ENCODE measurements at regions not wholly inside any gene's neighbourhood (a gene's known extent, or its start where the extent isn't known, plus 50 kb on each side); places are given as distances from the start of the nearest gene placed in this dataset.
A peak's percentile ranks its signal among the peaks of the same experiment; 100 is the strongest.

DNA sequence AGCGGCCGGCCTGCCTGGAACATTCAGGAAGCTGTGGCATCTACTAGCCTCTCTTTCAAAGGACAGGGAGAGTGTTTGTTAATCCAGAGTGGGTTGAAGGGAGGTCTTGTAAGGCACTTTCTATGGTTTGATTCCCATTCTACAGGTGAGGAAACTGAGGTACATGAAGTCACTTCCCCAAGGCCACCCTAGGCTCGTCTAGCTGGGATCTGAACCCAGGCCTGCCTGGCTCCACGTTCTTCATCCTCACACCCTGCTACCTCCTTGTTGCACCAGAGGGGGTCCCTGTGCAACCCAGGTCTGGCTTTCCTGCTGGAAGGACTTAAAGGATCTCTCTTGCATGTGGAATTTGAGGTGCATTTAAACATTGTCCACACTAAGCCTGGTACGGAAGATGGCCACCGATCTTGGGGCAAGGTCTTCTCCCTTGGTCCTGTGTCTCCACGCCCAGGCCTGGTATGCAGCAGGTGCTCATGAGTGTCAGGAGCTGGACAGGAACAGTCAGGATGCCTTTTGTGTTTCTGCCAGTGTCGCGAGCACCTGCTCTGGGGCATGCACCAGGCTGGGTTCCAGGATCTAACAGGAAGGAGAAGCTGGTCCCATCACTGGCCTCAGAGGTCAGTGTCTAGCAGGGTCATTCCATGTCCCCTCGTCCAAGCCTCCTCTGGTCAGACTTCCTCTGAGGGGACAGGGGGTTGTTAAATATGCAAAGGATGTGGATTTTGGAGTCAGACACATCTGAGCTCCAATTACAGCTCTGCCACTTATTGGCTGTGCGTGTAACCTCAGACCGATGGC is 103.2 kb upstream of the RUNX3 start:
- Mint-ChIP-seq H3K4me3 (peak overlapping the region; percentile 4 to 80), H3K4me1 (peaks cover 10% of the 10 kb centered on the region), H3K9me3 (peaks cover 0 to 8% (median 0%) of the 10 kb centered on the region in 7 donors), H3K27me3 (ENCODE audit: low read depth in 3 of 3) (peaks cover 39 to 56% (median 49%) of the 10 kb centered on the region in 3 donors), H3K36me3 (peaks cover 31 to 48% of the 10 kb centered on the region in 2 donors), H3K27ac (peak overlapping the region in 5 of 7 donors; percentile 82 to 96 (median 94))
- H2AFZ ChIP-seq (ENCODE audit: insufficient read depth, low read depth, low read length, poor library complexity, severe bottlenecking) = no peak overlapping the region
- peak overlapping the region; percentile 80 for H3K9ac ChIP-seq (ENCODE audit: insufficient read depth, low read length, poor library complexity, severe bottlenecking)
- H3K4me1 ChIP-seq (ENCODE audit: control insufficient read depth in 1 of 2, insufficient read depth in 2 of 2, low read length in 2 of 2) = peaks cover 85 to 90% of the 10 kb centered on the region in 2 donors
- no peaks in the 10 kb centered on the region for H3K9me3 ChIP-seq (replicated peaks in 1 of 2; ENCODE audit: control insufficient read depth in 1 of 2, insufficient read depth in 1 of 2, low read length in 2 of 2)
- peak in 1 of 3 donors; percentile 49 for DNase-seq
- peak overlapping the region in 1 of 3 experiments; percentile 8 for H3K4me3 ChIP-seq (replicated peaks in 1 of 3; ENCODE audit: low read depth in 2 of 3, low read length in 3 of 3)
- H3K27ac ChIP-seq (ENCODE audit: low read depth in 1 of 2, low read length in 2 of 2) = peak overlapping the region; percentile 95 to 98
- no peaks in the 10 kb centered on the region for H4K20me1 ChIP-seq (ENCODE audit: insufficient read depth, low read length)
- 44% methylated on average over 9 of the region's 12 CpGs for WGBS (ENCODE audit: insufficient coverage)
- H3K27me3 ChIP-seq (ENCODE audit: control insufficient read depth in 2 of 2, insufficient read depth in 2 of 2, low read length in 2 of 2) = peaks cover 0 to 29% of the 10 kb centered on the region in 2 donors
- intact Hi-C loops (cut with micrococcal nuclease) = no loop called here
- H3K36me3 ChIP-seq (replicated peaks in 1 of 2; ENCODE audit: control insufficient read depth in 1 of 2, insufficient read depth in 2 of 2, low read length in 2 of 2) = no peaks in the 10 kb centered on the region
- peak overlapping the region; percentile 11 for H3K4me2 ChIP-seq (replicated peaks; ENCODE audit: extremely low read depth, low read length, poor library complexity, severe bottlenecking)
- H3K79me2 ChIP-seq (ENCODE audit: insufficient read depth, low read length) = no peaks in the 10 kb centered on the region
- TF ChIP-seq, protein P1, sequence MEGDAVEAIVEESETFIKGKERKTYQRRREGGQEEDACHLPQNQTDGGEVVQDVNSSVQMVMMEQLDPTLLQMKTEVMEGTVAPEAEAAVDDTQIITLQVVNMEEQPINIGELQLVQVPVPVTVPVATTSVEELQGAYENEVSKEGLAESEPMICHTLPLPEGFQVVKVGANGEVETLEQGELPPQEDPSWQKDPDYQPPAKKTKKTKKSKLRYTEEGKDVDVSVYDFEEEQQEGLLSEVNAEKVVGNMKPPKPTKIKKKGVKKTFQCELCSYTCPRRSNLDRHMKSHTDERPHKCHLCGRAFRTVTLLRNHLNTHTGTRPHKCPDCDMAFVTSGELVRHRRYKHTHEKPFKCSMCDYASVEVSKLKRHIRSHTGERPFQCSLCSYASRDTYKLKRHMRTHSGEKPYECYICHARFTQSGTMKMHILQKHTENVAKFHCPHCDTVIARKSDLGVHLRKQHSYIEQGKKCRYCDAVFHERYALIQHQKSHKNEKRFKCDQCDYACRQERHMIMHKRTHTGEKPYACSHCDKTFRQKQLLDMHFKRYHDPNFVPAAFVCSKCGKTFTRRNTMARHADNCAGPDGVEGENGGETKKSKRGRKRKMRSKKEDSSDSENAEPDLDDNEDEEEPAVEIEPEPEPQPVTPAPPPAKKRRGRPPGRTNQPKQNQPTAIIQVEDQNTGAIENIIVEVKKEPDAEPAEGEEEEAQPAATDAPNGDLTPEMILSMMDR (IDR thresholded peaks at IDR 0.05) = no peak

DNA sequence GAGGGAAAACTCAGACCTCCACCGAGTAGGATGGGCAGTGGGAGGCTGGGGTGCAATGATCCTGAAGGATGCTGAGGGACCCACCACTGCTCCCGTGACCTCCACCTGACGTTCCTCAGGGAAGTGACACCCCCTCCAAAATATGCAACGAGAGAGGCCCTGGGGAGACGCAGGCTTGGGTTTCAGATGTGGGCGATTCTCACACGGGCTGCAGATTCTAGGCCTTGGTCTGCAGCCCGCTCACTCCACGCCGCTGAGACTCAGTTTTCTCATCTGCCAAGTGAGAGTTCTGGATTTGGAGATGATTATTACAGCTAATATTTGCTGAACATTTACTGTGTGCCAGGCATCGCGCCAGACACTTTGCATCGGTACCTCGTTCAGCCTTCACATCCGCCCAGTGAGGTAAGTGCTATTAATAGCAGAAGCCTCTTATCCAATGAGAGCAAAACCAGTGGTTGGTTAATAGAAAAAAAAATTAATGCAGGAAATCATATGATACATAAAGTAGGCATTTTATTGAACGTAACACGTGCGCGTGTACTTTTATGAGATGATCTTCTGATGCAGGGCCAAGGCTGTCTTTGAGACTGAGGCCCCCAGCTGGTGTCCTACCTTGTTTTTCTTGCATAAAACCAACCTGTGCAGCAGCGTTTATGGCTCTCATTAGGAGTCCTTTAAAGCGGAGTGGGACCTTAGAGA is 102.0 kb upstream of the RUNX3 start:
- no peaks in the 10 kb centered on the region for H3K36me3 ChIP-seq (replicated peaks in 1 of 2; ENCODE audit: control insufficient read depth in 1 of 2, insufficient read depth in 2 of 2, low read length in 2 of 2)
- H4K20me1 ChIP-seq (ENCODE audit: insufficient read depth, low read length) = no peaks in the 10 kb centered on the region
- intact Hi-C loops (cut with micrococcal nuclease) = no loop called here
- H3K27ac ChIP-seq (ENCODE audit: low read depth in 1 of 2, low read length in 2 of 2) = peak overlapping the region in 1 of 2 donors; percentile 74
- no peak overlapping the region for H3K4me3 ChIP-seq (replicated peaks in 1 of 3; ENCODE audit: low read depth in 2 of 3, low read length in 3 of 3)
- H3K27me3 ChIP-seq (ENCODE audit: control insufficient read depth in 2 of 2, insufficient read depth in 2 of 2, low read length in 2 of 2) = peaks cover 0 to 40% of the 10 kb centered on the region in 2 donors
- no peak overlapping the region for H3K9ac ChIP-seq (ENCODE audit: insufficient read depth, low read length, poor library complexity, severe bottlenecking)
- 24% methylated on average over 12 of the region's 21 CpGs for WGBS (ENCODE audit: insufficient coverage)
- DNase-seq = peak in 2 of 3 donors; percentile 57 to 62
- Mint-ChIP-seq H3K9me3 (peaks cover 0 to 8% (median 0%) of the 10 kb centered on the region in 7 donors), H3K4me1 (peaks cover 6% of the 10 kb centered on the region), H3K4me3 (peak overlapping the region in 1 of 2 donors; percentile 80), H3K27ac (peak overlapping the region in 6 of 7 donors; percentile 23 to 94 (median 90)), H3K36me3 (peaks cover 35 to 50% of the 10 kb centered on the region in 2 donors), H3K27me3 (ENCODE audit: low read depth in 3 of 3) (peaks cover 50 to 67% (median 60%) of the 10 kb centered on the region in 3 donors)
- TF ChIP-seq, protein P1 (IDR thresholded peaks at IDR 0.05) = no peak
- H3K9me3 ChIP-seq (replicated peaks in 1 of 2; ENCODE audit: control insufficient read depth in 1 of 2, insufficient read depth in 1 of 2, low read length in 2 of 2) = no peaks in the 10 kb centered on the region
- peaks cover 90 to 97% of the 10 kb centered on the region in 2 donors for H3K4me1 ChIP-seq (ENCODE audit: control insufficient read depth in 1 of 2, insufficient read depth in 2 of 2, low read length in 2 of 2)
- no peak overlapping the region for H2AFZ ChIP-seq (ENCODE audit: insufficient read depth, low read depth, low read length, poor library complexity, severe bottlenecking)
- H3K79me2 ChIP-seq (ENCODE audit: insufficient read depth, low read length) = no peaks in the 10 kb centered on the region
- H3K4me2 ChIP-seq (replicated peaks; ENCODE audit: extremely low read depth, low read length, poor library complexity, severe bottlenecking) = no peak overlapping the region
